HG02623 (cell line): ENCODE measurements at regions not wholly inside any gene's neighbourhood (a gene's known extent, or its start where the extent isn't known, plus 50 kb on each side); places are given as distances from the start of the nearest gene placed in this dataset.

ENCODE experiments used
- ATAC-seq: cut with Tn5 transposase; IDR thresholded peaks from one replicate; pipeline ENCODE4 v1.9.1; 2021; ENCODE audit warnings: moderate library complexity; ENCODE audit not compliant: unreplicated experiment

DNA sequence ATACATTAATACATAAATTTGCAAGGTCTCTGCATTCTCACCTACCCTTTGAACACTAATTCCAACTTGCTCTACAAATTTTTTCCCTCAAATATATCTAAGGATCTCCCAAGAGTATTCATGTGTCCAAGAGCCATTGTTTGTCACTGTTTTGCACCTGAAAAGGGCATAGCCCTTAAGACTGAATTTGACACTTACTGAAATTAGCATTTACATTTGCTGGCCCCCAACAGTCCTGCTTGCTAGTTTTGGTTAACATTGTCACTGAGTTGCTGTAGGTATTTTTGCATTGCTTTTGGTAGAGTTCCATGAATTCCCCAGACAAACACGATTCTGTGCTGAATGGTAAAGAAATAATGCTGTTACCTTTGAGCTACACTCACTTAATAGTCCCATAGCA lies 57.3 kb downstream of the KCNA4 start:
- no peak for ATAC-seq

DNA sequence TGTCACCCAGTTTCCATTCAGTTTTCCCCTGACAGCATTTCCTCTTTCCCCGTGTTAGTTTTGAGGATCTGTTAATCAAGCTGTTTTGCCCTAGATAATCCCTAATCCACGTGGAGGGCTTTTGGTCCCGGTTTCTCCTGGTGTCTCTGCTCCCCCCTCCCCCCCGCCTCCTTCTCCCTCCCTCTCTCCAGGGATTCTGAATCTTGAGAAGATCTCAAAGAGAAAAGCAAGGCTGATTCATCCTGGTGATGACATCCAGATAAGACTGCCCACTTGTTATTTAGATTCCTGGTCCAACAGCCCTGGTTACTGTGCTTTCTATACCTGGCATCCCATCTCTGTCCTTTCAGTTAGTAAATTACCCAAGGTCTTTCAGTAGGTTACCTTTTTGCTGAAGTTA lies 59.4 kb downstream of the KCNA4 start:
- ATAC-seq = no peak

DNA sequence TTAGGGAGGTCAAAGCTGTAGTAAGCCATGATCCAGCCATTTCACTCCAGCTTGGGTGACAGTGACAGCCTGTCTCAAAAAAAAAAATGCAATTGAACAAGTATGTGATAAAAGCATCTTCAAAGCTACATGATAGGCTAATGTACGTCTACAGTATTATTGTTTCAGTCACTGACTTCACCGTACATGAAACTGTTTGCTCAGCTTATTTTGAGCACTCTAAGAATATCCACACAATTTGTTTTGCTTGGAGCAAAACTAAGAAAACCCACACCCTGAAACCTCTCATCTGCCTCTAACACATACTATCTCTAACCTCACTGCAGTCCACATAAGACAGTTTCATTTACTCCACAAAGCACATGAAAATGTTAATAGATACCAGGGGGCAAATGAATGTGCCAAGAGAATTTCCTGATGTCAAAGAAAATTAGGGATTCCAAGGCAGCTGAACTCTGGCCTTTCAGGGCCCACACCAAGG lies 60.7 kb downstream of the KCNA4 start:
- ATAC-seq = no peak

DNA sequence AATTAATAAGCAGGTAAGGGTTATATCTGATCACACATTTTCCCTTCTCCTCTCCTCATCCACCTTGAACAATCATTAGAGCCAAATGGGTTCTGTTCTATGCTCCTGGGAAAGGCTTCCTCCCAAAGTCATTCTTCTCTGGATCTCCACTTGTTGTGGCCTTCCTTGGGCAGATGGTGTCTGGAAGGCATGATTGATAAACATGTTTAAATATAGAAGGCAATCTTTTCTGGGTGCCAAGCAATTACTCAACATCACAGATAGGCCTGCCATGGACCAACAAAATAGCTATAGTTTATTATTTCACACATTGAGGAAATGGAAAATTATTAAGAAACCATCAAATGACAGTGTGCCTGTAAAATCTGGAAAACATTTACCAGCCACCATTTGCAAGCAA lies 73.5 kb downstream of the KCNA4 start:
- no peak for ATAC-seq

DNA sequence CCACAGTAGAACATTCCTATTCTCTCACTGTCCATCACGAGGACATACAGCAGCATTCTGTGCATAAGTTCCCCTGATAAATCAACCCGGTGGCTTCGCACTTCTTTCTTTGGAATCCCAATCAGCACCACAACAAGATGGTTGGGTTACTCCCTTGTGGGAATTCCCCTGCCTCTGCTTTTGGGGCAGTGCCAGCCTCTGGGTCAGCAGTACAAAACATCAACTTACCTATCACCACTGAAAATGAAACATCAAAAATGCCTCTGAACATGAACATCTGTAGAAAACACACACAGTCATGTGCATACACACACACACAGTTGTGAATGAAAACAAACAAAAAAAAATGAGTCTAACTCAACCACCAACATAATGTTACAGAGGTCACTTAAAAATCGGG lies 79.3 kb downstream of the KCNA4 start:
- ATAC-seq = no peak

DNA sequence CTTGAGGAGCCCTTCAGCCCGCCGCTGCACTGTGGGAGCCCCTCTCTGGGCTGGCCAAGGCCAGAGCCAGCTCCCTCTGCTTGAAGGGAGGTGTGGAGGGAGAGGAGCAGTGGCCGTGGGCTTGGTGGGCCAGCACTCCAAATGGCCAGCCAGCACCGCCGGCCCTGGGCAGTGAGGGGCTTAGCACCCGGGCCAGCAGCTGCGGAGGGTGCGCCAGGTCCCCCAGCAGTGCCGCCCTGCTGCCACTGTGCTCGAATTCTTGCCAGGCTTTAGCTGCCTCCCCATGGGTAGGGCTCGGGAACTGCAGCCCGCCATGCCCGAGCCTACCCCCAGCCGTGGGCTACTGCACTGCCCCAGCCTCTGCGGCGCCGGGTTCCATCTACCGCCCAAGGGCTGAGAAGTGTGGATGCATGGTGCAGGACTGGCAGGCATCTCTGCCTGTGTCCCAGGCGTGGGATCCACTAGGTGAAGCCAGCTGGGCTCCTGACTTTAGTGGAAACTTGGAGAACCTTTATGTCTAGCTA lies 82.7 kb downstream of the KCNA4 start:
- no peak for ATAC-seq

DNA sequence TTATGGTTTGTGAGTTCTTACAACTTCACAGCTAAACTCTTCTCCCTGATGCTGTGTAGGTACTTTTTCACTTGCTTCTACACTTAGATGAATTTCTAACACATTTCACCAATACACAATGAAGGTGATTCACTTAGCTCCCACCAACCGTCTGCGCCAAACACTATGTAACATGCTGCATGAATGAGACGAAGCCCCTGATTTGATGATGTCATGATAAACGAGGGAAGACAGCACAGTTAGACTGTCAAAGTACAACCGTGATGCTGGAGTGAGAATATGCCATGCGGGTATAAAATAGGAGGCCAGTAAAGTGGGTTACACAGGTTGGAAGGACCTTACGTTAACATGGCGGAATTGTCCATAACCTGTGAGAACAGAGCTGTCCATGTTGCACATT lies 100.8 kb downstream of the KCNA4 start:
- no peak for ATAC-seq

DNA sequence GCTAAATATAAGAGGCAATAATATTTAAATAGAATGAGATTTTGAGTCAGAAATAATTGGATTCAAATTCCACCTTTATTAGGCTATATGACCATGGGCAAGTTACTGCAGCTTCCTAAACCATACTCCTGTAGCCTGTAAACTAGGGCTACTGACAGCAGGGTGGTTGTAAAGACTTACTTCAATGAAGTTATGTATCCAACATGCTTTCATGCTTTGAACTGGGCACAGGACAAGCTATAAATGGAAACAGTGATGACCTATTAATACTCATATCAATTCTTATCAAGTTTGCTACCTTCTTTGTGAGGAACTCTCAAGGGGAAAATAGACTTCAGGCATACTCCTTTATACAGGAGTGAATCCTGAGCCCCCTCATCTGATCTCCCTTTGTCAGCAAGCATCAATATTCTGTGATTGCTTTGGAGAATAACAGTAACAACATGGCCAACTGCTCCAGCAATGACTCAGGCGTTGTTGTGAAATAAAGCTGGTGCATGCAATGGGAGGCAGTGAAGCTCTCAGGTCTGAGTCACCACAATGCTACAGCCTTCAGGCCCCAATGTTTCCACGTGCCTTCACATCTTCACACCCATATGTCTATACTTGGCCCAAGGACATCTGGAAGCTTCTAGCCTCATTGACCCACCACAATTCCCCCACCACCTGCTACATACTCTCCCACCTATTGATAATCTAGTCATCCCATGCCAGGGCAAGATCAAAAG lies 102.5 kb downstream of the KCNA4 start:
- ATAC-seq = no peak

DNA sequence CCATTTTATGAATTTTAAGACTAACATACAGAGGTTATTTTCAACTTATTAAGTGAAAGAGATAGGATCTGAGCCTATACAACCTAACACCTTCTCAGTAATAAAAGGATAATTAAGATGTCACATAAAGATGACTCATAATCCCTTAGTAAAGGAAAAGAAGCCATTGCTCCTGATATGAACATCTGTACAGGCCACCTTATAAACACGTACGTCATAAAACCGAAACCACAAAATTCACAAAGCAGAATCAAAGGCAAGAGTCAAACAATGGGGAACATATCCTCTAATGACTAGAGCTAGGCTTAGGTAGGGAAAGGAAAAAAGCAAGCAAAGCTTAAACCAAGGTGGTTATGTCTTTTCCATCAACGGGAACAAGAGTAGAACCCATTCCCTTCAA lies 103.5 kb downstream of the KCNA4 start:
- ATAC-seq = no peak

DNA sequence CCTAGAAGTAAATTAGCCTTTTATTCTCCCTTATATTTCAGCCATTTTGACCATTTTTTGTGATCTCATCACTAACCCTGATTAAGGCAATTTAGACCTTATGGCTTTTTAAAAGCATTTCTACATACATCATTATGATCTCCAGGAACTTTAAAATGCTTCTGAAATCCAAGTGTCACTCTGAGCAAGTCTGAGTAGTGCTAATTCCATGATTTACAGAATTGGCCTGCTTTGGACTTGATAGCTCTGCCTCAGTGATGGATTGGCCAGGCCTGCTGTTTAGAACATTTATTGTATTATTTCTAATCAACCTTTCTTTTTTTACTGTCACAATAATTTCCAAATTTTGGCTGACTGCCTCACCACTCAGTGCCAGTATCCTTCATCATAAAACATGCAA lies 116.4 kb downstream of the KCNA4 start:
- no peak for ATAC-seq

DNA sequence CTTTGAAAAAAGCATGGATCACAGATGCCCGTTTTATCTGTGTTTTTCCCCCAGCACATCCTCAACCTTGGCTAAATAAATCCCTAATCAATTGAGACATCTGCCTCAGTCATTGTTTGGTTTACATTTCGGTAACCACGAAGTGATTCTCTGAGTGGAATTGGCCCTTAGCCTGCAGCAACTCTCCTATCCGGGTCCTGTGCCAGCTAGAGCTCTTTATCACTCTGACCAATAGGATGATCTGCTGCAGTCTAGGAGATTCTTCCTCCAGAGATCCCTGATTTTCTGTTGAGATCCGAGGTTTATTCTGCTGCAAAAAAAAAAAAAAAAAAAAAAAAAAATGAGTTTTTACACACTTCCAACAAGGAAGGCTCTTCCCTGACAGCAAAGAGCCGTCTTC lies 137.3 kb downstream of the KCNA4 start:
- no peak for ATAC-seq

DNA sequence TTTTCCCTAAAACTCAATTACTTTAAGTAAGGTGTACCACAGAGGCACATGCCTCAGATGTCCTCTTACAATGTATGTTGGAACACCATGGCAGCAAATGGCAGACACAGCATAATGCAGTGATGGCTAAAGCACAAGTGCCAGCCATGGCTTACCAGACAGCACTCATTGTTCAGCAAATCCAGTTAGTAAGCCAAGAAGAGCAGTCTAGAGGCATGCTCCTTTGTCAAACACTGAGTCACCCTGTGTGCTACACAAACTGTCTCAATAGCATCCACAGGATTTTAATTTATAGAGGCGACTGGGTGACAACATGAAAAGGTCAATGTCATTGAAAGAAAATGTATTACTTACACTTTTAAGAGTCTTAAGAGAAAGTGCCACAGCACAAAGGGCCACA lies 140.6 kb downstream of the KCNA4 start:
- no peak for ATAC-seq

DNA sequence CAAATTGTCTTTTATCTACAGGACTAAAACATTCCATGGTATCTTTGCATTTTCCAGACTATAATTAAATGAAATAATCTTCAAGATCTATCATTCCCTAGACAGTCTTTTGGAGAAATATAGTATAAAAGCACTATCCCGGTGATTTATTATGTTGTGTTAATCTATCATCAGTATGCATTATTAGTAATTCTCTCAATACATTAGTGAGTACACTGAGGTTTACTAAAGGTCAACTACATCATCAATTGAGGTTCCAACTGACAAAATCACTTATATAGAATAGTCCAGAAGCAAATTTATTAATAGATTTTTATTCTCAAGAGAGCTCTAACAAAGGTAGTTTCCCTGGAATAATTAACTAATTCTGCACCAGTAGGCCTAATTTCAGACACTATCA lies 169.6 kb downstream of the KCNA4 start:
- no peak for ATAC-seq

DNA sequence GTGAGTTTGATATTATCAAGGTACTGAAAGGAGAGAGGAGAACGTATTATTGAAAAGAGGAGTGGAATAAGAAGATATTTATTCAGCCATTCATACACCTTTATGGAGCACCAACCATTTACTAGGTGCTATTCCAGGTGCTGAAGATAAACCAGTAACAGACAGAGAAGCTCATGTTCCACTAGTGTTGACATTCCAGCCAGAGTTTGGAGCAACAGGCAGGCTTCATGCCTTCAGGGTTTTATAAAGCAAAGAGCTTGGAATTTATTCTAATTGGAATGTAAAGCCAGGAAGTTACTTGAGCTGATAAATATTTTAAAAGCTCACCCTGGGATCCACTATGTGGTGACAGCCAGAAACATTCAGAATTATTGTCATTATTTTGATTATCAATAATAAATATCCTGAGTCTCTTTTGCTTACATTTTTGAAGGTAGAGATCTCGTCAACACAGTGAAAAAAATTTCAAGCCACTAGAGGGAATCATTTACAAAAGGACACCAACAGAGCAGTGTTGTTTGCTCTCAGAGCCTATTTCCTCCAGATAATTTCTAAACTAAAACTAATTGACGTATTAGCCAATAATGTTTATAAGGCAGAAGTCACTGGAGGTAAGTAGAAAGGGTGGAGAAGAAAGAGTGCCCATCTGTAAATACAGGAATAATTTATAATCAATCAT lies 172.0 kb downstream of the KCNA4 start:
- ATAC-seq = no peak

DNA sequence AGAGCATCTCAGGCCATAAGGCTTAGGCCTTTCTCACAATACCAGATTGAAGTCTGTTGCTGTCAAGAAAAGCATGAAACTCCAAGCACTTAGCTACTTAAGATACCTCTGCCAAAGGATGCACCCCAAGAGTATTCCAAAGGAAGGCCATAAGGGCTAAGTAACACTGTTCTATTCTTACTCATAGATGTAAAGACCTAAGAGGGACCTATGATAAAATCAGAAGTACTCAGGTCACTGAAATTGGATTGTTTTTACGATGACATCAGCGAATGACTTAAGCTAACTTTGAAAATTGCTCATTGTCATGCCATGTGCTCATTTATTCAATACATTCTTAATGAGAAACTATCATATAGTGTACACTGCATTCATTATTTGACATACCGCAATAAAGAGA lies 172.8 kb downstream of the KCNA4 start:
- ATAC-seq = no peak

DNA sequence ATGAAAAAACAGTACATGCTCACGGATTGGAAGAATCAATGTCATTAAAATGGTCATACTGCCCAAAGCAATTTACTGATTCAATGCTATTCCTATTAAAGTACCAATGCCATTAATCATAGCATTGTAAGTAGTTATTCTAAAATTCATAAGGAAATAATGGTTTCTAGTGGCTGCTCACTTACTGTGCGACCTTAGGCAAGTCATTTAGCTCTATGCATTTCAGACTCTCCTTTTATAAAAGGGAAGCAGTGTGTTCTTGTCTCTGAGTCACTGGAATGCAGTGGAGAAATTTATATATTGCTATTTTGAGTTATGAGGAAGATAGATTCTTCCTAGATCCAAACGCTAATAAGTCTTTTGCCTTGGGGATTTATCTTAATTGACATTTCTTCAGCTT lies 174.8 kb downstream of the KCNA4 start:
- no peak for ATAC-seq

DNA sequence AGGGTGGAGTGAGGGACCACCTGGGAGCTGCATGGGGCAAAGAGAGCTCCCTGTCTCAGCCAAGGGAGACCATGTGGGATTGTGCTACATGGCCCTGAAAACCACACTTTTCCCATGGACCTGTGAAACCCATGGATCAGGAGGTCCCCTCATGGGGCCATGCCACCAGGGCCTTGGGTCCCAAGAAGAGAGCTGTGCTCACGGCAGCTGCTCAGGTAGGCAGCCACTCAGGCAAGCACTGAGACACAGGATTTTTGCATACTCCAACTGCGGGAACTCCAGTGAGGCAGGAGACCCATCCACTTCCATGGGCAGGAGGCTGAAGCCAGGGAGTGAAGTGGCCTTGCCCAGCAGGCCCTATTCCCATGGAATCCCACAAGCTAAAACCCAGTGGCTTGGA lies 190.0 kb downstream of the KCNA4 start:
- no peak for ATAC-seq

DNA sequence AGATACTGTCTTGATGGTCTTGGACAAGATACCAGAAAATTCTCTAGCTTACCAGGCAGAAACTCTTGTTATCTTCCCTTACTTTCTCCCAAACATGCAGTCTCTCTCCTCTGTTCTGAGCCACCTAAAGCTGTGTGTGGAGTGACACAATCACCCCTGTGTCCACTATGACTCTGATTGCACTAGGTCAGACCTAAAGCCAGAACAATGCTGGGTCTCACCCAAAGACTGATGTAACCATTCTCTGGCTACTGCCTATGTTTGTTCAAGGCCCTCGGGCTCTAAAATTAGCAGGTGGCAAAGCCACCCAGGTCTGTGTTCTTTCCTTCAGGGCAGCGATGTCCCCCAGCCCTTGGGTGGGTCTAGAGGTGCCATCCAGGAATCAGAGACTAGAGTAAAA lies 200.5 kb downstream of the KCNA4 start:
- no peak for ATAC-seq

DNA sequence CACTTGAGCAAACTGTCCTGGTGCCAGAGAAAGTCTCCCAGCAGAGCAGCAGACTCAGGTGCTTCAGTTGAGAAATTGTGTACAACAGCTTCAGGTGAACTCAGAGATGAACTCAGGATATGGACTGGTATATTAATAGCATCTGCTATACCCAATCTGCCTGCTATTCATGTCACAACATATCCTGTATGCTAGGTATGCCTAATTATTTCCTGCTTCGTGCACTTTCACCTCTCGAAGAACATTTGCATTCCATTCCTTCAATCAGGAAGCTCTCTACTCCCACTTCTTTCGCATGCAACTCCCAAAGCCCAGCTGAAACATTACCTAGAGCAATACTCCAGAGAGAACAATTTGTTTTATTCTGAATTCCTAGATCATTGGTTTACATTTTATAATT lies 207.7 kb downstream of the KCNA4 start:
- ATAC-seq = no peak

DNA sequence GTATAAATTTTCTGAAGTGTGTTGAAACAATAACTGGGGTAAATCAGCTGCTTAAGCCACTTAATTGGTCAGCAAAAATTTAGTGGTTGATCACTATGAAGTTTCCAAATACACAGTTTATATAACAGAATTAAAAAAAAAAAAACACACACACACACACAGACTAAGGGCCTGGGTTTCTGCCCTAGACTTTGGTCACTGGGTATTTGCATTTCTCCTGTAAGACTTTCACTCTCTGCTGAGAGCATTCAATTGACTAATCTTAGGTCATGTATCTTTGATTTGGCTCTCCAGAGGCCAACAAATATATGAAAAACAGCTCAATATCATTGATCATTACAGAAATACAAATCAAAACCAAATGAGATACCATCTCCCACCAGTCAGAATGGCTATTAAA lies 214.3 kb downstream of the KCNA4 start:
- ATAC-seq = no peak

DNA sequence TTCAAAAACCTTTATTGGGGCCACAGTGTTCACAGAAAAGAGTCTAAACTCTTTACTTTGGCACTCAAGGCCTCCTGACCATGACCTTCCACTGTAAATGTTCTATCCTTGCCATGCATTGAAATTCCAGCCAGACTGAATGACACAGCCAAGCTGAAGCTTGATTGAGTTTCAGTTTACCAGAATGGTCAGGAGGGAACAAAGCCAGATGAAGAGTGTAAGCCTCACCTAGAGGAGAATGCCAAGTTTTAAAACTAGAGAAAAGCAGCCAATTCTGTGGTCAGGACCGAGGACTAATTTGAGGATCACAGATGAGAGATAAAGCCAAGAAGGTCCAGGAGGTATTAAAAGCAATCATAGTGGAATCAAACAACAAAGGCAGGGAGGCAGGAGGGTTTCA lies 215.3 kb downstream of the KCNA4 start:
- ATAC-seq = no peak

DNA sequence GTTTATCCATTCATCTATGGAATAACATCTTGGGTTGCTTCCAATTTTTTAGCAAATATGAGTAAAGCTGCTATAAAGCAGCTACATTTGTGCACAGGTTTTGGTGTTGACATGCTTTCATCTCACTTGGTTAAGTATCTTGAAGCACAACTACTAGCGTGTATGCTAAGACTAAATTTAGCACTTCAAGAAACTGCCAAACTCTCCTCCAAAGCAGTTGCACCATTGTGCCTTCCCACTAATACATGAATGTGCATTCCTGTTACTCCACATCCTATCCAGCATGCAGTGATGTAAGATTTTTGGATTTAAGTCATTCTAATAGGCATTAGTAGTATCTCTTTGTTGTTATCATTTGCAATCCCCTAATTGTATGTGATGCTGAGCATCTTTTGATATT lies 230.7 kb downstream of the KCNA4 start:
- no peak for ATAC-seq

DNA sequence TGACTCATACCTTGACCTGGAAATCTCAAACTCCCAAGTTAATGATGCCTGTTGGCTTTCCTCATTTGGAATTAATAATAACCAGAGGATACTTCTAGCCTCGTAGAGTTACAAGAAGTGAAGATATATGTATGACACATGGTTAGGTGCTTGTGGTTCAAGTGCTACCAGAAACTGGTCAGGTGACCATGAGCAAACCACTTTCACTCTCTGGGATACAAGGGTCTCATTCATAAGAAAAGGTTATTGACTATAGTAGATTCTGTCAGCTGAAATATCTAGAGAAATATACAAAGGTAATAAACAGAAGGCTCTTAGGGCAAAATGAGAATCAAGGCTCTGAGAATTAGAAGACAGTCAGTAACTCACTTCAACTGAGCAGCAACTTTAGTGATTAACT lies 233.3 kb downstream of the KCNA4 start:
- no peak for ATAC-seq
